NCI-H524 (cell line): ENCODE measurements at regions not wholly inside any gene's neighbourhood (a gene's known extent, or its start where the extent isn't known, plus 50 kb on each side); places are given as distances from the start of the nearest gene placed in this dataset.
"Not testable (repeated sequence)": the region's sequence is repeated elsewhere in the genome, so short reads cannot be mapped to it uniquely, and the experiment has no call there.

Experiments used
- DNase-seq, 2 experiments: peaks; one replicate each; lab custom pipeline; 2025; lab: John Stamatoyannopoulos, UW

- peak in 1 of 2 experiments; percentile 24 for DNase-seq
Observed at GRCh38 chr16:29274055-29275035, 132.2 kb downstream of the NPIPB11 start.

DNA sequence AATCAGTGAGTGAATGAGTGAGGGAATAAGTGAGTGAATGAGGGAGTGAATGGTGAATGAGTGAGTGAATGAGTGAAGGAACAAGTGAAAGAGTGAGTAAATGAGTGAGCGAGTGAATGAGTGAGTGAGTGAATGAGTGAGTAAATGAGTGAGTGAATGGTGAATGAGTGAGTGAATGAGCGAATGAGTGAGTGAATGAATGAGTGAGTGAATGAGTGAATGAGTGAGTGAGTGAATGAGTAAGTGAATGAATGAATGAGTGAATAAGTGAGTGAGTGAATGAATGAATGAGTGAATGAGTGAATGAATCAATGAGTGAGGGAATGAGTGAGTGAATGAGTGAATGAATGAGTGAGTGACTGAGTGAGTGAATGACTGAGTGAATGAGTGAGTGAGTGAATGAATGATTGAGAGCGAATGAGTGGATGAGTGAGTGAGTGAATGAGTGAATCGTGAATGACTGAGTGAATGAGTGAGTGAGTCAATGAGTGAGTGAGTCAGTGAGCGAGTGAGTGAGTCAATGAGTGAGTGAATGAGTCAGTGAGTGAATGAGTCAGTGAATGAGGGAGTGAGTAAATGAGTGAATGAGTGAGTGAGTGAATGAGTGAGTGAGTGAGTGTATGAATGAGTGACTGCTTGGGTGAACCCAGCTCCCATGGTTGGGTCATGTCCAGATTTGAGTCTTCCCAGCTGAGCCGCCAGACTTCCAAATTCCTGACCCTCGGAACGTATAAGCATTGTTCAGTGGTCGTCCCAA, 133.0 kb downstream of the NPIPB11 start:
- DNase-seq: not testable (repeated sequence)

DNA sequence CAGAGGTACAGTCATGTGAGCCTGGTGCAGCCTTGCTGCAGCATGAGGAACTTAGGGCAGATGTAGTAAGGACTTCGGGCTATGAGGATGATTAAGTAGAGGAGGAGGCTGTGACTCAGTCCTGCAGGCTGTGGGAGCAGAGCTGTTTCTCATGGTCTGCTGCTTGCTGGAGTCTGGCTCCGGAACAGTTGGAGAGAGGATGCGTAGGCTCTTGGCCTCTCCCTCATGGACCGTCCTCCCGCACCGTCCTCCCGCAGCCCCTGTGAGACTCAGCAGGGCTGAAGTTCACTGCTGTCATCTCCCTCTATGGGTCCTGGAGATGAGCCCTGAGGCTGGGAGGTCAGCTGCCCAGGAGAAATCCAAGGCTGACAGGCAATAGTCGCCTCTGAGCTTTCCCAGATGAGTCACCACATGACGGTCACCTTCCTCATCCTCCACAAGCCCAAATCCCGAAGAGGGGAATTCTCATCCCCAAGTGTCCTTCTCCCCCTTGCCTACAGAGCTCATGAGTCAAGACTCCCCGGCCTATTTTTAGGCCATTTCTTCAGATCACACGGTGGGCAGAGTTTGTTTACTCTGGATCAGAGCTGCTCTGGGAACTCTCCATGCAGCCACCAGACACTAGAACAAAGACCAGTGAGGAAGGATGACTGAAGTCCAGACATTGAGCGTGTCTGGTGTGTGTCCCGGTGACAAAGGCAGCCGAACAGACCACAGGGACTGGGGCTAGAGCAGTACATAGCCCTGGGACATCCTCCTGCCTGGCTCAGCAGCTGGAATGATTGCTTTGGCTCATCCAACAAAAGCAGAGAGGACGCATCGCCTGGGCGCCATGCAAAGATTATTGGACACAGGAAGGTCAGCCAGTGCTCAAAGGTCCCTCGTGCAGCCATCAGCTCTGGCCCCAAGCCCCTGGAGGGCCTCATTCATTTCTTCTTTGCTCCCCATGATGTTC, 134.5 kb downstream of the NPIPB11 start:
- not testable (repeated sequence) for DNase-seq

DNA sequence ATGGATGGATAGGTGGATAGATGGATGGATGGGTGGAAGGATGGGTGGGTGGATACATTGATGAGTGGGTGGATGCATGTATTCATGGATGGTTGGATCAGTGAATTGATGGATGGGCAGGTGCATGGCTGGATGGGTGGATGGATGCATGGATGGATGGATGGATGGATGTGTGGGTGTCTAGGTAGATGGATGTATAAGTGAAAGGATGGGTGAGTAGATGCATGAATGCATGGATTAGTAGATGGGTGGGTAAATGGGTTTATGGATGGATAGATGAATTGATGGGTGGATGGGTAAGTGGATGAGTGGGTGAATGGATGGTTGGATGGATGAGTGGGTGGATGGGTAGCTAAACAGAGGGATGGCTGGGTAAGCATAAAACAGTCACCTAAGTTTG, 135.6 kb downstream of the NPIPB11 start:
- DNase-seq: not testable (repeated sequence)

DNA sequence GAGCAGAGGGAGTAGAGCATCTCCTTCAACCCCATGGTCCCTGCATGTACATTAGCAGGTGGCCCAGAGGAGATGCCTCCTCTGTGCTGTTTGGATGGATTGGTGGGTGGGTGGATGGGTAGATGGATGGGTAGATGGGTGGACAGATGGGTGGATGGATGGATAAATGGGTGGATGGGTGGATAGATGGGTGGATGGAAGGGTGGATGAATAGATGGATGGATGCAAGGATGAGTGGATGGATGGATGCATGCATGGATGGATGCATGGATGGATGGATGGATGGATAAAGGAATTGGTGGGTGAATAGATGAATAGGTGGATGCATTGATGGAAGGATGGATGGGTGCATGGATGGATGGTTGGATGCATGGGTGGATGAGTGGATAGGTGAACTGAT, 136.5 kb downstream of the NPIPB11 start:
- not testable (repeated sequence) for DNase-seq

GRCh38 chr16:29269192-29269811, 137.2 kb downstream of the NPIPB11 start:
- DNase-seq: not testable (repeated sequence)

- DNase-seq: not testable (repeated sequence)
Observed at GRCh38 chr16:29268785-29269191, 137.7 kb downstream of the NPIPB11 start.

- DNase-seq: not testable (repeated sequence)
Observed at GRCh38 chr16:29268348-29268747, 138.2 kb downstream of the NPIPB11 start.

- not testable (repeated sequence) for DNase-seq
Observed at GRCh38 chr16:29267891-29268290, 138.6 kb downstream of the NPIPB11 start.

- DNase-seq: not testable (repeated sequence)
Observed at GRCh38 chr16:29267055-29267619, 139.4 kb downstream of the NPIPB11 start.

GRCh38 chr16:29266612-29267011, 139.9 kb downstream of the NPIPB11 start:
- DNase-seq: not testable (repeated sequence)

GRCh38 chr16:29265255-29265853, 141.2 kb downstream of the NPIPB11 start:
- not testable (repeated sequence) for DNase-seq

GRCh38 chr16:29264080-29264837, 142.3 kb downstream of the NPIPB11 start:
- not testable (repeated sequence) for DNase-seq

DNA sequence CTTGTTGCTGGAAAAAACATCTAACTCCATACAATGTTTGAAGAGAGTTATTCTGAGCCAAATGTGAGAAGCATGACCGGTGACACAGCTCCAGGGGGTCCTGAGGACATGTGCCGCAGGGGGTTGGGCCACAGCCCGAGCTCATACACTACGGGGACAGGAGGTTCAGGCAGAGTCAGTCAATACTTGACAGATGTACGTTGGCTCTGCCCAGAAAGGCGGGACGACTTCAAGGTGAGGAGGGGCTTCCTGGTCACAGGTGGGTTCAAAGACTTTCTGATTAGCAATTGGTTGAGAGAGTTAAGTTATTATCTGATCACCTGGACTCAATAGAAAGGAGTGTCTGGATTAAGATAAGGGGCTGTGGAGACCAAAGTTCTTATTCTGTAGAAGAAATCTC, 143.8 kb downstream of the NPIPB11 start:
- not testable (repeated sequence) for DNase-seq

GRCh38 chr16:29261427-29262248, 144.9 kb downstream of the NPIPB11 start:
- DNase-seq: not testable (repeated sequence)

DNA sequence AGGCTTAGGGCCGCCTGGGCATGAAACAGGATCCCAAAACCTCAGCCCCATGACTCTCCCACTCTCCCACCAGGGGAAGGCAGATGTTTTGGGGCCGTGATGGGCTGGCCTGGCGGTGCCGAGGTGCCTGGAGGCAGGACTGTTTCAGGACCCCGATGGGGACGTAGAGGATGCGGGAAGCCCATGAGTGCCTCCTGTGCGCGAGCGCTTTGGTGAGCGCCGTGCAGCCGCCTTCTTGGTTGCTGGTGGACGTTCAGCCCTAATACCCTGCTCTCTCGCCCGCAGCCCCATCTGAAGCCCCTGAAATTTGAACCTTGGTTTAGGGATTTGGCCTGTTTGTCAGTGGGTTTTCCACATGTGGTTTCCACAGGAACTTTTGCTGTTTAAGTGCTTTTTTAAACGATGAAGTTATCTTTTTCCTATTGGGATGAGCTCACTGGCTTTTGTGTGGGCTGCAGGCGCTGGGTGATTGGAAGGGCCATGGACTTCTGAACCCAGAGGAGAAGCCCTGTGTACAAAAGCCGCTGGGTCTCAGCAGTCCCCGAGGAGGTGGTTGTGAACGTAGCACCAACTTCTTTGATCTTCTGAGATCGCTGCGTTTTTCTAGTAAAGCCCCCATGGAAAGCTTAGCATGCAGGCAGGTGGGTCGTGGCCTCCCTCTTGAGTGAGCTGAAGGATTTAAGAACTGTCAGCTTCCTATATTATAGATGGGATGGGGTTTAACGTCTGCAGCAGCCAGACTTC, 145.7 kb downstream of the NPIPB11 start:
- DNase-seq: not testable (repeated sequence)

GRCh38 chr16:29259635-29260457, 146.7 kb downstream of the NPIPB11 start:
- not testable (repeated sequence) for DNase-seq
